Nephron (organoid): ENCODE measurements at regions not wholly inside any gene's neighbourhood (a gene's known extent, or its start where the extent isn't known, plus 50 kb on each side); places are given as distances from the start of the nearest gene placed in this dataset.
"Not testable (repeated sequence)": the region's sequence is repeated elsewhere in the genome, so short reads cannot be mapped to it uniquely, and the experiment has no call there.

Source experiments
- H3K27ac Mint-ChIP-seq, 3 experiments: 2 replicates each; pipeline ENCODE4 v1.8.0; 2020; ENCODE audit warnings: mixed read lengths in 3 of 3, mild to moderate bottlenecking in 2 of 3, moderate library complexity in 1 of 3
- H3K27me3 Mint-ChIP-seq: 2 replicates; pipeline ENCODE4 v1.8.0; 2021; ENCODE audit warnings: low read depth, mild to moderate bottlenecking, moderate library complexity, mixed read lengths
- H3K36me3 Mint-ChIP-seq: 2 replicates; pipeline ENCODE4 v1.8.0; 2020; ENCODE audit warnings: low read depth, mixed read lengths
- H3K4me1 Mint-ChIP-seq: 2 replicates; pipeline ENCODE4 v1.8.0; 2020; ENCODE audit warnings: mixed read lengths
- H3K4me3 Mint-ChIP-seq, 3 experiments: 2 replicates each; pipeline ENCODE4 v1.8.0; 2020; ENCODE audit warnings: mild to moderate bottlenecking in 3 of 3, mixed read lengths in 3 of 3, moderate library complexity in 2 of 3
- H3K9me3 Mint-ChIP-seq: 2 replicates; pipeline ENCODE4 v1.8.0; 2020; ENCODE audit warnings: mixed read lengths
- TF ChIP-seq, protein P1 (sequence below), 3 experiments: fragments of 200-600 bp; sonication (generic); IDR thresholded peaks; one replicate each; pipeline ENCODE4 v1.5.0; 2021; ENCODE audit warnings: antibody characterized with exemption in 3 of 3; ENCODE audit not compliant: unreplicated experiment in 3 of 3

- TF ChIP-seq, protein P1, sequence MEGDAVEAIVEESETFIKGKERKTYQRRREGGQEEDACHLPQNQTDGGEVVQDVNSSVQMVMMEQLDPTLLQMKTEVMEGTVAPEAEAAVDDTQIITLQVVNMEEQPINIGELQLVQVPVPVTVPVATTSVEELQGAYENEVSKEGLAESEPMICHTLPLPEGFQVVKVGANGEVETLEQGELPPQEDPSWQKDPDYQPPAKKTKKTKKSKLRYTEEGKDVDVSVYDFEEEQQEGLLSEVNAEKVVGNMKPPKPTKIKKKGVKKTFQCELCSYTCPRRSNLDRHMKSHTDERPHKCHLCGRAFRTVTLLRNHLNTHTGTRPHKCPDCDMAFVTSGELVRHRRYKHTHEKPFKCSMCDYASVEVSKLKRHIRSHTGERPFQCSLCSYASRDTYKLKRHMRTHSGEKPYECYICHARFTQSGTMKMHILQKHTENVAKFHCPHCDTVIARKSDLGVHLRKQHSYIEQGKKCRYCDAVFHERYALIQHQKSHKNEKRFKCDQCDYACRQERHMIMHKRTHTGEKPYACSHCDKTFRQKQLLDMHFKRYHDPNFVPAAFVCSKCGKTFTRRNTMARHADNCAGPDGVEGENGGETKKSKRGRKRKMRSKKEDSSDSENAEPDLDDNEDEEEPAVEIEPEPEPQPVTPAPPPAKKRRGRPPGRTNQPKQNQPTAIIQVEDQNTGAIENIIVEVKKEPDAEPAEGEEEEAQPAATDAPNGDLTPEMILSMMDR (IDR thresholded peaks at IDR 0.05; ENCODE audit: unreplicated experiment in 3 of 3), result no peak
- Mint-ChIP-seq H3K27ac (peak overlapping the region in 1 of 3 experiments; percentile 6), H3K4me3 (no peak overlapping the region), H3K27me3 (no peaks in the 10 kb centered on the region), H3K9me3 (peaks cover 8% of the 10 kb centered on the region), H3K4me1 (no peaks in the 10 kb centered on the region), H3K36me3 (peaks cover 30% of the 10 kb centered on the region)
Measured at GRCh38 chr2:54049365-54049764, 66.0 kb upstream of the ACYP2 start.

DNA sequence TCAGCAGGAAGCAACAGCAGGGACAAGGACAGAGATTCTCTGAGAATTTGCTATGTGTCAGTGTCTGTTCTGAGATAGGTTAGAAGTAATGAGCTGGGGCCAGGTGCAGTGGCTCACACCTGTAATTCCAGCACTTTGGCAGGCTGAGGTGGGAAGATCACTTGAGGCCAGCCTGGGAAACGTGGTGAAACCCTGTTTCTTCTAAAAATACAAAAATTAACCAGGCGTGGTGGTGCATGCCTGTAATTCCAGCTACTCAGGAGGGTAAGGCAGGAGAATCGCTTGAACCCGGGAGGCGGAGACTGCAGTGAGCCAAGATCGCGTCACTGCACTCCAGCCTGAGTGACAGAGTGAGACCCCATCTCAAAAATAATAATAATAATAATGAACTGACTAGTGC lies 66.5 kb upstream of the ACYP2 start:
- not testable (repeated sequence) for H3K27ac Mint-ChIP-seq, H3K27me3 Mint-ChIP-seq, H3K4me1 Mint-ChIP-seq, H3K9me3 Mint-ChIP-seq, H3K4me3 Mint-ChIP-seq
- peaks cover 29% of the 10 kb centered on the region for H3K36me3 Mint-ChIP-seq

DNA sequence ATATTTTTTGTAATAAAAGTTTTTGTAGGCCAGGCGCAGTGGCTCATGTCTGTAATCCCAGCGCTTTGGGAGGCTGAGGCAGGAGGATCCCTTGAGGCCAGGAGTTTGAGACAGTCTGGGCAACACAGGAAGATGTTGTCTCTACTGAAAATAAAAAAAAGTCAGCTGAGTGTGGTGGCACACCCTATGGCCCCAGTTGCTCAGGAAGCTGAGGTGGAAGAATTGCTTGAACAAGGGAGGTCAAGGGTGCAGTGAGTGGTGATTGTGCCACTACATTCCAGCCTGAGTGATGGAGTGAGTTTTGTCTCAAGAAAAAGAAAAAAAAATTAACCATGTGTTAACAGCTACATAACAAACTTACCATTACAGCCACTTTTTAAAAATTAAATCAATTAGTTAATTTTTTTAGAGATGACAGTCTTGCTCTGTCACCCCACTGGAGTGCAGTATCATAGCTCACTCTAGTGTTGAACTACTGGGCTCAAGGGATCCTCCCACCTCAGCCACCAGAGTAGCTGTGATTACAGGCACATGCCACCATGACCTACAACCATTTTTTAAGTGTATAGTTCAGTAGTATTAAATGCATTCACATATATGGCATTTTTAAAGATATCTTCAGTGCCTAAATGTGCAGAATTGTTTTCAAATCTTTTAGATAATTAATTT lies 67.2 kb upstream of the ACYP2 start:
- TF ChIP-seq, protein P1 (IDR thresholded peaks at IDR 0.05; ENCODE audit: unreplicated experiment in 3 of 3), result no peak
- Mint-ChIP-seq H3K27ac (no peak overlapping the region), H3K27me3 (no peaks in the 10 kb centered on the region), H3K9me3 (peaks cover 5% of the 10 kb centered on the region), H3K36me3 (peaks cover 25% of the 10 kb centered on the region), H3K4me3 (no peak overlapping the region), H3K4me1 (no peaks in the 10 kb centered on the region)

- Mint-ChIP-seq H3K27me3 (no peaks in the 10 kb centered on the region), H3K36me3 (peaks cover 23% of the 10 kb centered on the region), H3K4me3 (no peak overlapping the region), H3K9me3 (peaks cover 5% of the 10 kb centered on the region), H3K27ac (no peak overlapping the region), H3K4me1 (no peaks in the 10 kb centered on the region)
- TF ChIP-seq, protein P1 (IDR thresholded peaks at IDR 0.05; ENCODE audit: unreplicated experiment in 3 of 3), result no peak
Measured at GRCh38 chr2:54047658-54048057, 67.8 kb upstream of the ACYP2 start.

DNA sequence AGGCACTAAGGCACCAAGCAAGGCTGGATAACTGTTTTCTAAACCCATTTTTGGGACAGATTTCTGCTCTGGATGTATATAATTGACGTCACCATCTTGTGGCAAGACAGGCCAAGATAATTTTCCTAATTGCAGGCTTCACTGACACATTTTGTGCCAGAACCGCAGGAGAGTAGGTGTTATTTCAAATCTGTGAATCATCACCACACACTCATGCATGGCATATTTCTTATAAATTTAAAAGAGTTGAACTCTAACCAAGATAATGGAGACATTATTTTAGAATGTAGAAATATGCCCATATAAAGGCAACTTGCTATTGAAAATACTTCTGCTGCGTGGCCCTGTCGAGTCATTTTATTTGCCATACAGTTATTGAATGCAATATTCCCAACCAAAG lies 68.3 kb upstream of the ACYP2 start:
- H3K4me1 Mint-ChIP-seq, result no peaks in the 10 kb centered on the region
- no peak overlapping the region for H3K27ac Mint-ChIP-seq
- TF ChIP-seq, protein P1 (IDR thresholded peaks at IDR 0.05; ENCODE audit: unreplicated experiment in 3 of 3), result no peak
- H3K9me3 Mint-ChIP-seq, result peaks cover 5% of the 10 kb centered on the region
- no peaks in the 10 kb centered on the region for H3K27me3 Mint-ChIP-seq
- H3K36me3 Mint-ChIP-seq, result peaks cover 20% of the 10 kb centered on the region
- H3K4me3 Mint-ChIP-seq, result no peak overlapping the region

GRCh38 chr2:54042897-54043620 lies 72.3 kb upstream of the PSME4 start:
- Mint-ChIP-seq H3K27me3 (no peaks in the 10 kb centered on the region), H3K27ac (no peak overlapping the region), H3K4me1 (no peaks in the 10 kb centered on the region), H3K36me3 (peaks cover 12% of the 10 kb centered on the region), H3K4me3 (no peak overlapping the region), H3K9me3 (peaks cover 5% of the 10 kb centered on the region)
- TF ChIP-seq, protein P1 (IDR thresholded peaks at IDR 0.05; ENCODE audit: unreplicated experiment in 3 of 3), result no peak
